T-helper 2 cell treated with Interferon-gamma antibody and Interleukin-4, amounts not matched to agents 100 ng/mL and 5 ng/mL, for 36 hours (primary cell): ENCODE measurements at regions not wholly inside any gene's neighbourhood (a gene's known extent, or its start where the extent isn't known, plus 50 kb on each side); places are given as distances from the start of the nearest gene placed in this dataset.

Source experiments
- intact Hi-C: fragments of 100-400 bp; cut with micrococcal nuclease; formaldehyde crosslinking; loops from one replicate; pipeline ENCODE4 v1.15.1; 2023

DNA sequence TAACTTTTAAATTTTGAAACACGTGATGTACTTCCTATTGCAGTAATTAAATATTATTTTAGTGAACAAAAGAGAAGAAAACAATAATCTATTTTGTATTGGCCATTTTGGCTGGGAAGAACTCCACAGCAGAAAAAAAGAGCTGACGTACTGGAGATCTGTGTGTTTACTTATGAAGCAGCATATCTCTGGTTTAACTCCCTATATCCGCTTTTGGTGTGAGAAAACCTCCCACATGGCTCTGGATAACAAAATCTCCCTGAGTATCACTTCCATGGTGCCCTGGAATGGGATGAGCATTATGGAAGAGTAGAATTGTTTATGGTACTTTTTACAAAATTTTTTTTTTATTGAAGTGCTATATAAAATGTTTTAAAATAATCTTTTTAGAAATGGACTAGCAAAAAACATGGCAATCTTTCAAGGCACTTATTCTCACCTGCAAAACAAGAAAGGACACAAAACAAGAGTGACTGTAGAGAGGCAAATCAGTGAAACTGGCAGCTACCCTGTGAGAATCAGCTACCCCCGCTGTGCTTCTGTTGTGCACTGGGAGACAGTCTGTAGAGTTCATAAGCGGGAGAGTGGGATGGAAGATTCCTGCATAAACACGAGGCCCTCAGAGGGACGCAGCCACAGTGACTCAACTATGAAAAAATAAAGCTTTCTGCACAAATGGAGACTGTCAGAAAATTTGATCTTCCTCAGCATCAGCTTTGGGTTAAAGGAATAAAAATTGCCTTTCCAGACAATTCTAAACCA, 762.2 kb upstream of the HS6ST1 start:
- intact Hi-C loops = no loop called here

DNA sequence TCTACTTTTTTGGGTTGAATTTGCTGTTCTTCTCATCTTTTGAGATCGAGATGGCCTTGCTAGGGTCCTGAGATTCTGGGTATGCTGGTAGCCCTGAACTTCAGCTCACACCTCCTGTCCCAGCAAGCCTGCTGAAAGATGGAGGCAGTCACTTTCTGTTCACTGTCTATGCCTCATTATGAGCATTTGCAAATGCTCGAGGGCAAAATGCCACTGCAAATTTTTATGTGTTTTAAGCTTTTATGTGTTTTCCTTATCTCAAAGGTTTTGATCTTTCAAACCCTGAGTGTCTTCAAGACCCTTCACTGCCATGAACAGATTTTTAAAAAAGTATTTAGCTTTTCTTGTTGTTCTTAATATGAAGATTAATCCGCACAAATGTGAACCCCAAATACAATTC, 766.7 kb upstream of the HS6ST1 start:
- intact Hi-C loops = no loop called here

DNA sequence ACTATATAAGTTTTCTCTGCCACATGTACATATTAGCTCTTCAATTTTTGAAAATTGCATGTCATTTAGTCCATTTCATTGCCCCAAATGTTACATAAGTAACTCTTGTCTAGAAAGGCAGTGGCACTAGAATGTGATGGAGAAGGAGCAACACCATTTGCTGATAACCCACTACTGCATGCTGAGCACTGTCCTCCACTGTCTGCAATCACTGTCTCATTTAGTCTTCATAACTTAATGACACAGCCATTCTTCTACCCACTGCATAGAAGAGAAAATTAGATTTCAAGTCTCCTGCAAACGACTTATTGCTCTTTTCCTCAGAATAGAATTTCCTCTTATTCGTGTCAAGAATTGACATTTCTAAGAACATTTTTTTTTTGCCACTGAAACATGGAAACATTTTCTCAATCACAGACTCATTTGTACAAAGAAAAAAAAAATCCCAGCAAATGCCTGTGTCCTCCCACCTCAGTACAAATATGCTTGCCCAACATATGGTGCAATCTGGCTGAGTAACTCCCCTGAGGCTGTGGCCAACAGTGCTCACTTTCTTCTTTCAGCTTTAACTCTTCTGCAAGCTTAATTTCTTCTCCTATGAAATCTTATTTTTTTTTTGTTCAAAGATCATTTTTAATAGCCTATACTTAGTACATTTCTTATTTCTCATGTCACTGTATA, 768.6 kb upstream of the HS6ST1 start:
- intact Hi-C loops = no loop called here

DNA sequence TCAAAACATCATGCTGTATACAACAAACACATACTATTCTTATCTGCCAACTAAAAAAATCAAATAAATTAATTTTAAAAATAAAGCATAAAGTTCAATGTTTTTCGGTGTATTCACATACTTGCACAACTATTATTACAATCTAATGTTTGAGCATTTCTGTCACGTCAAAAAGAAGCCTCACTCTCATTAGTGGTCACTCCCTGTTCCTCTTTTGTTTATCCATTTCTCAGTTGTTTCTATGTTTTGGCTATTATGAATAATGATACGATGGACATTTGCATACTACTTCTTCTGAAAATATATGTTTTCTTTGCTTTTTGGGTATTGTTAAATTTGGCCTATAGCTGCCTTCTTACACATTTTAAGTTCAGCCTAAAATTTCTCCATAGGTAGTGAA, 773.0 kb upstream of the HS6ST1 start:
- intact Hi-C loops = no loop called here

DNA sequence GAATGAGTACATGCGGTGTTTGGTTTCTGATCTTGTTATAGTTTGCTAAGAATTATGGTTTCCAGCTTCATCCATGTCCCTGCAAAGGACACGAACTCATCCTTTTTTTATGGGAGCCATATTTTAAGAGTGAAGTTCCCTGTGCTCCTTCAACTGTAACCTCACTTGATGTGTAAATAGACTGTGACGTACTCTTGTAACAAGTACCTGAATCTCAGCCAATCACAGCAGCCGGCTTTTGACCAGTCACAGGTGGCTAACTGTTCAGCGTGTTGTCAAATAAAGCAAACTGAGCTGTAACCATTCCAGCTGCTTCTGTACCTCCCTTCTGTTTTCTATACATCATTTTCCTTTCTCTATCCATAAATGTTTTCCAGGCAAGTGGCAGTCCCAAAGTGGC, 774.3 kb upstream of the HS6ST1 start:
- intact Hi-C loops = no loop called here

DNA sequence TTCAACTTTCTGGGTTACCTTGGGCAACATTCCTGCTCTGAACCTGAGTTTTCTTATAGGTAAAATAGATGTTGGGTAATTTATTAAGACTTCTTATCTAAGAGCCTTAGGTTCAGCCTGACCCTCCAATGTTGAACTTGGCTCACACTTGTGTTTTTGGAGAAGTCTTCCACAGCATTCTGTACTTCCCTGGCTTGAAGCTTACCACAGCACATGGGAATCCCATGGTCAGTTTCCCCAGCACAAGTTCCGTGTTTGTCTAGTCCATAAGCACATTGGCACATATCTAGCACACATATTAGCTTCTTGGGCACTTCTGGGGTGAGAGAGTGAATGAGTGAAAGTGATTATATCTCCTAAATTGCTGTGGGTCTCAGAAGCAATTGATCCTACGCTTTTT, 782.5 kb upstream of the HS6ST1 start:
- intact Hi-C loops = no loop called here

DNA sequence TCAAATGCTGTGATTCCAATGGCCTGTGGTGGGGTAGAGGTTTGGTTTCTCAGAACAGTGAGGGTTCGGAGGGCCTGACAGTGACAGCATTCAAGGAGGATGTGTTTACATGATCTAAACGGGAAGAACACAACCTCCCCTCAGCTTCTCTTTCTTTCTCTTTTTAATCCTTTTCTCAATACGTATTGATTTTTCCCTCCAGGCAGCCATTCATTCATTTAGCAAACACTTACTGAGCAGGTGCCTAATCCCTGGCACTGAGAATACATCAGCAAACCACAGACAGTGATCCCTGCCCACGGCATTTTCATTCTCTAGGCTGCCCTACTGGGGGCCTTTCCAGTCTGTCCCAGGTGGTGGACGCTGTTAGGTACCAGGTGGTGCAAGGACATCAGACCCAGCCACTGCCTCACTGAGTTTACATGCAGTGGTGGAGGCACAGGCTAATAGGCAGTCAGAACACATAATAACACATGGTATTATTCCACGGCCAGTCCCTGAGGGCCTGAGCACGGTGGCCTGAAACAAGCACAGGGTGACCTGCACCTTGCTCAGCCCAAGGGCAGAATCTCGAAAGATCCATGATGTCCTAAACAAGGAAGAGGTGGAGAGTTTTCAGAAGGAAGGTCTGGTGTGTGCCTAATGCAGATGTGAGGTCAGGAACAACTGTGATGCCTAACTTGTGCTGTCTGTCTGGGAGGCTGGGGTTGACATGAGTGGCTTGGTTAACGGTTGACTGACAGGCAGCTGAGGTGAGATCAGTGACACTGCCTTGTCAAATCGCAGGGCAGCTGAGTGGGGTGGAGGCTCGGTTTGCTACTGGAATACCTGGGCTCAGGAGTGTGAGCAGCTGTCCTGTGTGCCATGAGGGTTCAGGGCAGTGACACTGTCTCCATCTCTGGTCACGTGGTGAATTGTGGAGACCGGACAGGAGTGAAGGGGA, 785.5 kb upstream of the HS6ST1 start:
- intact Hi-C loops = no loop called here

DNA sequence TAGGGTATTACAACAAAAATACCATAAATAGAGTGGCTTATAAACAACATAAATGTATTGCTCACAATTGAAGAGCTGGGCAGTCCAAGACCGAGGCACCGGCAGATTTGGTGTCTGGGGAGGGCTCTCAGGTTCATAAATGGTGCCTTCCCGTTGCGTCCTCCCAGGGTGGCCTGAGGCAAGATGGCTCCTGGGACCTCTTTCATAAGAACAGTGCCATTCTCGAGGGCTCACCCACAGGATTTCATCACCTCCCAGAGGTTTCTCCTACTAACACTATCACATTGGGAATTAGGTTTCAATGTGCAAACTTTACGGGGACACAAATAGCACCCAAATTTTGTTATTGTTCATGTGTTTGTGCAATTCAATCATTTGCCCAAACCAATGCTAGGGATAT, 793.5 kb upstream of the HS6ST1 start:
- intact Hi-C loops = no loop called here

DNA sequence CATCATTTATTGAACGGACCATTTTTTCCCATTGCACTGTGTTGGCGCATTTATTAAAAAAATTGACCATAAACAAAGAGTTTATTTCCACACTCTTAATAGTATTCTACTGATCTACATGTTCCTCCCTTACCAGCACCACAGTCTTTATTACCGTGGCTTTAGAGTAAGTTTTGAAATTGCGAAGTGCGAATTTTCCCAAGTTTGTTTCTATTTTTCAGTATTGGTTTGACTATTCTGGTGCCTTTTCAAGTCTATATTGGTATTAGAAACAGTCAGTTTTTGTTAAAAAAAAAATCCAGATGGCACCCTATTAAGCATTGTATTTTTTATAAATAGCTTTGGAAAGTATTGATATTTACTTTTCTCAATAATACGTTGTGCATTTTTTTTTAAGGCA, 795.1 kb upstream of the HS6ST1 start:
- intact Hi-C loops = no loop called here

DNA sequence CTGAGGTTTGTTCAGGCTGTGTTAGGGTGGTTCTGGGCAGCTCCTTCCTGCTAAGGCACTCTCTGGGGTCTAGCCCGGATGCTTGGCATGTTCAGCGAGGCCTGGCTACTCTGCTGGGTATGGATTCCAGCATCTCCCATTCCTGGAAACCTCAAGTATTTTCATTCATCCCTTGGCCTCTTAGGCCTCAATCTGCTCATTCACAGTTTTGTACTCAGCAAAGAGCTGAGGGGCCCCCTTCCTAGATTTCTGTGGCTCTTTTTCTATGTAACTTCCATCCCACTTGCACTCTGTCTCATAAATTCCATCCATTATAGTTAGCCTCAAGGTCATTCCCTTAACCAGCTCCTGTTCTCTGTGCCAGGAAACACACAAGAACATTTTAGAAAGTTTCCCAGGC, 798.8 kb upstream of the HS6ST1 start:
- intact Hi-C loops = no loop called here

DNA sequence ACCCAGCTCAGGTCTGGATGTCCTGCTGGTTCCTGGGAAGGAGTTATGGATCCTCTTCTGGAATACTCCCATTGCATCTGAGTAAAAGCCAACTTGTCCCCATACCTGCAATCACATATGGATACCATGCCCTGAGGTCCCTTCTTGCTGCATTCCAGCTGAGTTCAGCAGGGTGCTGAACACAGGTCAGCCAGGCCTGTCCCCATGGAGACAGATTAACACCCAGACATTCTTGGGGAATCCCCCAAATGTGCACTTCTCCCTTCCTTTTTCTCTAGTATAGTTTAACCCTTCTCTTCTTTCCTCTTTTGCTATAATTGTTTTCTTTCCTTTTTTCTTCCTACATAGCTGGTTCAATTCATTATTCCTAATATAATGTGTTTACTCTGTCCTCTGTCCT, 799.6 kb upstream of the HS6ST1 start:
- intact Hi-C loops = no loop called here

DNA sequence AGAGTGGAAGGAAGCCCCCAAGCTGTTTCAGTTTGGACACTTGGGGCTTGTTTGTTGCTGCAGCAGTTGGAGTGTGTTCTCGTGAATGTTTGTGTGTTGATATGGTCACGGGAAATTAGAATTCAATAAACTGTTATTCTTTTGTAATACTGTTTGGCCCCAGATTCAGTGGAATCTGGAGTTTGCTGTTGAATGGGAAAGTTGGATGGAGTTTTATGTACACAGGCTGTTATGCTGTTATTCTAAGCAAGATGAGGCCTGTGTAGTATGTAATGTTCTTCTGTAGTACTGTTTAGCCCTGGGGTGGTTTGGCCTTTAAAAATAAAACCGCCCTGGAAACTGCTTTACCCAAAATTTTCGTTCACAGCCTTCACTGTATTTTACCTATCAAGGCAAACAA, 810.4 kb upstream of the HS6ST1 start:
- intact Hi-C loops = no loop called here

DNA sequence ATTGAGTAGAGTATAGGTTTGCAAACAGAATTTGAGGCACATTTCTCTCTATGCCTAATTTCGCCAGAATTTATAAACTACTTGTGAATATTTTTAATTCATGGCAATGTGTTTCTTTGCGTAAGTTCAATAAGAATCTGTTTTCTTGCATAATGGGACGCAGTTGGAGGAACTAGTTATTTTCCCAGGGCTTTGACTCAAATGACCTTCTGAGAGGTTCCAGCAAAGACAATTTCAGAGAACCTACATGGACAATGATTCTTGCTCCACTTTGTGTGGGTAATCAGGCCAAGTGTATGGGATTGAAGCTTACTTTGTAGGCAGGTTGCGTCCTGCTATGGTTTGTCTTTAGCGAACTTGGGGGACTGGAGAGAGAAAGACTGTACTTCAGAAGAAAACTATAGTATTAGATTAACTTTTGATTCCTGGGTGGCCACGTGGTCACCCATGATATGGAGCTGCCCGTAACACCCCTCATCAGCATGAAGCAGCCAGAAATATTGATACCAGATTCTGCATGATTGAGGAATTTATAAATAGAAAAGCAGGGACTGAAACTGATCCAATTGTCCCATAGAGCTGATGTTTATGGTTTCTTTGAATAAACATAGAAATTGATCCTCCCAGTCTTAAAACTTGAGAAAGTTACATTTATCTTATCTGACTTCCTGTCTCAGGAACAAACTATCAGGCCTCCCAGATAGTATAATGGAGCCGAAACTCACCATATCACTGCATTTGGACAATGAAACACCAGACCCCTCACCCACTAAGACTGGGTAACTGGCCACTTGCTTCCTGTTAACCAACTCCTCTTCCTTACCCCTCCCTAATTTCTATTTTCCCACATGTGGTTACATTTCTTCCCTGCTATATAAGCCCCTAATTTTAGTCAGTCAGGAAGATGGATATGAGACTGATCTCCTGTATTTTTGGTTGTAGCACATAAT, 815.3 kb upstream of the HS6ST1 start:
- intact Hi-C loops = no loop called here

DNA sequence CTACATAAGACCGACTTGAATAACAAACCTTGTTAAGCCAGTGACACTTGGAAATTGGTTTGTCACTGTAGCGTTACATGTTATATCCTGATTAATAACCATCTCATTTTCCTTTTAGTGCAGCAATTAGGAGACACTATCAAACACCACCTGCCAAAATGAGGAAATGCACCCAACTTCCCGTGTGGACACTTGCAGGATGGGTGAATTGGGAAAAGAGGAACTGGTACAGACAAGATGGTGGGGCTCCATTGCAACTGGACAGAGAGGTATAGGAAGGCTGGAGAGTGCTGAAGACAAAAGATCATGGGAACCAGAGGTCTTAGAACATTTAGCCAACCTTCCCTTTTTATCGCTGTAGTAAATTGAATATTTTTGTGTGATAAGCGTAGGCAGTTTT, 816.3 kb upstream of the HS6ST1 start:
- intact Hi-C loops = no loop called here

DNA sequence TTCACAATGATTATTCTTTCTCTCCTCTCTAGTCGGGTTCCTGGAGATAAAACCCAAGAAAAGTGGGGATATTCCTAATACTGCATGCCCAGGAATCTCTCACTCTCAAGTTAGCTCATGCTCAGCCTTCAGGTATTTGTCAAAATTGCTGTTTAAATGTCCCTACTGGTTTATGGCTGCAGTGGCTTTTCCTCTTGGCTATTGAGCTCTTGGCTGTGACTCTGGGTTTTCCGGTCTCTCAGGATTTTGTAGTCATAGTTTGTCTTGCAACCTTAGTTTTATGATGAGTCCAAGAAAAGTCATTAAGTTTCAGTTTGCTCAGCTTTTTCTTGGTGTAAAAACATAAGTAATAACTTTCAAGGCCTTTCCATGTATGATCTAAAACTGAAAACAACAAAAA, 820.7 kb upstream of the HS6ST1 start:
- intact Hi-C loops = no loop called here

DNA sequence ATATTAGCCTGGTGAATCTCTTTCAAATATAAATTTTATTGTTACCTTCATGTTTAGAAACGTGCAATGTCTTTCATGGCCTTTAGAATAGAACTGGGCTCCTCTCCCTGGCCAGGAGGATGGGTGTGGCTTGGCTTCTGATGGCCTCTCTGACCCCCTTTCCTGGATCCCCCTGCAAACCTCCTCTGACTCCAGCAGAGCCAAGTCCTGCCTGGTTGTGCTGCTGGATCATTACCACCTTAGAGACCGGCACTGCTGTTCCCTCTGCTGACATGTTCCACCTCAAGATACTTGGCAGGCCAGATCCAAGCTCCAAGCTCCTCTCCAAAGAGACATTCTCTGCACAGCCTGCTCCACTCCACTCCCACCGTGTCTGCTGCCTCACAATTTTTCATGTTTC, 823.8 kb upstream of the HS6ST1 start:
- intact Hi-C loops = no loop called here

DNA sequence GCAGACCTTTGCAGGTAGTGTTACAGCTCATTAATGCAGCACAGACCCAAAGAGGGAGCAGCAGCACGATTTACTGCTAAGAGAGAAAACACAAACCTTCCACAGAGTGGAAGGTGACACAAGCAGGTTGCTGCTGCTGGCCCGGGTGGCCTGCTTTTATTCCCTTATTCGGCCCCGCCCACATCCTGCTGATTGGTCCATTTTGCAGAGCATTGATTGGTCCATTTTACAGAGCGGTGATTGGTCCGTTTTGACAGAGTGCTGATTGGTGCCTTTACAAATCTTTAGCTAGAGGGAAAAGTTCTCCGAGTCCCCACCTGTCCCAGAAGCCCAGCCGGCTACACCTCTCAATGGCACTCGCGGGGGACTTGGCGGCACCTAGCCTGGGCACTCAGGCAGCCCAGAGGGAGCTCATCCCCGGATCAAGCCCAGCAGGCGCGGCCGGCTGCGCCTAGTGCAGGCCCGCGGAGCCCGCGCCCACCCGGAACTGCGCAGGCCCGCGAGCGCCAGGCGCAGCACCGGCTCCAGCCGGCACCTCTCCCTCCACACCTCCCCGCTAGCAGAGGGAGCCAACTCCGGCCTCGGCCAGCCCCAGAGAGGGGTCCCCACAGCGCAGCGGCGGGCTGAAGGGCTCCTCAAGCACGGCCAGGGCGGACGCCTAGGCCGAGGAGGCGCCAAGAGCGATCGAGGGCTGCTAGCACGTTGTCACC, 825.6 kb upstream of the HS6ST1 start:
- intact Hi-C loops = no loop called here

DNA sequence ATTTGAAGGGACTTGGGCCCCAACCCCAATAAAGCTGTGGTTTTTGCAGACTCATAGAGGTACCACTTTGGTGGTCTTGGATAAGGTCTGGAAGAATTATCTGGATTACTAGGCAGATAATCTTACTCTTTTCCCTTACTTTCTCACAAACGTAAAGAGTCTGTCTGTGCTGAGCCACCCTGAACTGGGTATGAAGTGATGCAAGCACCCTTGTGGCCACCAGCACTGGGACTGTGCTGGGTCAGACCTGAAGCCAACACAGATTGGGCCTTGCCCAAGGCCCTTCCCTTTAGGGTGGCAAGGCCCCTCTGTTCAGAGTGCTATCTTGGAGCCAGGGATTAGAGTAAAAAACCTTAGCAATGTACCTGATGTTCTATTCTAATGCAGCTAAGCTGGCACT, 827.0 kb upstream of the RAB6C start:
- intact Hi-C loops = no loop called here

DNA sequence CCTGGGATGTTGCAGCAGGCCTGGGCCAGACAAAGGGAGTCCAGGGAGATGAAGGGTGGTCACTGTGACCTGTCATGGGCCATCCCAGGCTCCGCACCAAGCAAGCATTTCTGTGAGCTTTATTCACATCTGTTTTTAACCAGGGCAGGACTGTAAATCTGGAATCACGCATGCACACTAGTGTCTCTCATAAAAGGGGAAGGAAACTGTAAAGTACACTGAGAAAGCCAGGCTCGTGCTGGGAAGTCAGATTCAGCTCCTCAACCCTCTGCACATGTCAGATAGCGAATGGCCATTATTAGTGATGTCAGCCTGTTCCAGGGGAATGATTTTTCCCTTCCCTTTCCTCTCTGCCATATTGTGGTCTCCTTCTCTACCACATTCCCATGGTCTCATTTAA, 818.6 kb upstream of the RAB6C start:
- intact Hi-C loops = no loop called here

DNA sequence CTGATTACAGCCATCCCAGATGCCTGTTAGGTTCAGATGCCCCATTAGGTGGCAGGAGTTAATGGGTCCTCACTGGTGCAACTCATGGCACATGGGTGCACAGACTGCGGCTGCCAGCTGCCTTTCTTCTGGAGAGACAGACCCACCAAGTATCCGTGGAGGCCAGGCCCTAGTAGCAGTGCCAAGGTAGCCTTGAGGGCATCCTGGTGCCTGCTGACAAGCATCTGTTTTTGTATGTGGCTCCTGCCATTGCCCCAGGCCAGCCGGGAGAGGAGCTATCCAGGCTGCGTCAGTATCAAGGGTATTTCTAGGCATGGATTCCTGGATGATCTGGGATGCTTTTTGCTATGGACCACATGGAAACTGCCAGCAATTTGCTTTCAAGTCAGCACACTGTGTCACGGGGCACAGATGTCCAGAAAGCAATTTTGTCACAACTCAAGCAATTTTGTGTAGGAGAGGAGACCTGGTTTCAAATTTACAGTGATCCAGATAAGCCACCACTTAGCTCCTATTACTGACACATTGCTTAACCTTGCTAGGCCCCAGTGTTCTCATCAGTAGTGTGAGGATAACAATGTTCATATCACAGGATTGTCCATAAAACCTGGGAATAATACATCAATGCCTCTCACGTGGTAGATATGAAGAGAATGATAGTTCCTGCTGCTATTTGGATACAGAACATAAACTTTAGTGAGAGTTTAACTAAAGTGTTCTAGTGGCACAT, 815.1 kb upstream of the RAB6C start:
- intact Hi-C loops = no loop called here
